HG02763 (cell line): ENCODE measurements at regions not wholly inside any gene's neighbourhood (a gene's known extent, or its start where the extent isn't known, plus 50 kb on each side); places are given as distances from the start of the nearest gene placed in this dataset.
"Not testable (repeated sequence)": the region's sequence is repeated elsewhere in the genome, so short reads cannot be mapped to it uniquely, and the experiment has no call there.

Experiments
- ATAC-seq: cut with Tn5 transposase; IDR thresholded peaks from one replicate; pipeline ENCODE4 v1.9.1; 2021; ENCODE audit warnings: mild to moderate bottlenecking, moderate library complexity; ENCODE audit not compliant: unreplicated experiment

DNA sequence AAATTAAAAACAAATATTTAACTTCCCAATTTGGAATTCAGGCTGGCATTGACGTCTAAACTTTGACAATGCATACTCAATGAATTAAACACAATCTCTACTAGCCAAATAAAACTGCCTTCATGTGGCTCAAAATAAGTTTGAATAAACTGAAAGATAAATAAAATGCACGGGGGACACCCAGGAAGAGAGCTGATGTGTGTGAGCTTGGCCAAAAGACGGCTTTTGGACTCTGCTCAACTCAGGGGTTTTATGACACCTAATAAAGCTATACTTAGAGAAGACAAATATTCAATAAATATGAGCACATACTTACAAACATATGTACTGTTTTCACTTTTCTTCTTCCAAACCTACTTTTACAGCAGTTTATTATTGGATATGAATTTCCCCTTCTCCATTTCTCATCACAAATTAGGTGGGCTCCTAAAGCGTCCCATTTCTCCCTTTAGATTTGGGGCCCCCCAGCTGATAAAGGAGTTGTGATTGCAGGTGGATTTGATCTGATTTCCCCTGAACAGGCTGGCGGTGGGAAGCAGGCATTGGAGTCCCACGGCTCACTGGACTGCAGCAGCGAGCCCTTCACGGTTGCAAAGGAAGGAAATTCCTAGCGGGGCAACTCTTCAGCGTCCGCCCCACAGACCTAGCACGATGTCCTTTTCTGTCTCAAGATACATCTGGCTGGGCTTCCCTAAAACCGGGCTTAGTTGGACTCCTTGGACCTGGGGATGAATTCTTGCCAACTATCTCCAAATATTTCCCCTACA lies 79.6 kb downstream of the INSIG1 start:
- no peak for ATAC-seq

DNA sequence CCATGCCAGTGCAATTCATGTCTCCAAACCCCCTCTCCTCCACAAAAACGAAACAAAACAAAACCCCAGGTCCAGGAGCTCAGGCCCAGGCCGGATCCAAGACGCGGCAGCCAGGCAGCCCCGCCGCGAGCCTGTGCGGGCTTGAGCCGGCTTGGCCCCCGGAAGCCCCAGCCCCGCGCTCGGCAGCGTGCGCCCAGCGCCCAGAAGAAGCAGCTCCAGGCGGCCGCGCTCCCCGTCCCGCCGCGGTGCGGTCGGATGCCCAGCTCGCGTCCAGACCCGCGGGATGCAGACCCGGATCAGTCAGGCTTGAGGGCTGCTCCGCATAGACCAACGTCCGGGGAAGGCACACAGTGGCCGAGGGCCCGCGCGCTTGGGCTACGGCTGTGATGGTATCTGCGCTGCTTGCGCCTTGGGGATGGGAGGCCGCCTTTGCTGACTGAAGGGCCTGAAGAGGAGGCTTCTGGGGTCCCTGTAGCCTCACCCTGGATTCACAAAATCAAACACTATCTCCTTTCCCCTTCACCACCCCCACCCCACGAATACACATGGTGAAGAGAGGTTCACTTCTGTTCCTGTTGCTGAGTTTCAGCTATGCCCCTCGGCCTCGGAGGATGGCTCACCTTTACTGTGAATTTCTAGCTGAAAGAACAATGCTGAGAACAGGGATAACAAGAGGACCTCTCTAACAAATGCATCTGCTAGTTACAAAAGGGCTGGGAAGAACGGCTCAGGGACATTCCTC lies 79.9 kb upstream of the EN2 start:
- no peak for ATAC-seq

DNA sequence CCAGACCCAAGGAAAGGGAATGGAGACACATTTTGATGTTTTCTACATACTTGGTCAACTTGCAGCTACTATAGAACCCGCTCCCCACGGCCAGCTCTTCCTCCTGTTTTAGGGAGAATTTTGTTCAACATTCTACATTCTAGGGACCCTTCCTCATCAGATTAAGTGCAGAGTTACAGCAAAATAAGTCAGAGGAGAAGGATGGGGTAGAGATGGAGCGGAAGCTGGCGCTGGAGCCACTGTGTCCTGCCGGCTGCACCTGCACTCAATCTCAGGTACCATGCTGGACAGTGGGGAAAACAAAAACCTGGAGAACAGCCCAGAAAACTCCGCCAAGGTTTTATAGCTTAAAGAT lies 79.4 kb upstream of the EN2 start:
- no peak for ATAC-seq

DNA sequence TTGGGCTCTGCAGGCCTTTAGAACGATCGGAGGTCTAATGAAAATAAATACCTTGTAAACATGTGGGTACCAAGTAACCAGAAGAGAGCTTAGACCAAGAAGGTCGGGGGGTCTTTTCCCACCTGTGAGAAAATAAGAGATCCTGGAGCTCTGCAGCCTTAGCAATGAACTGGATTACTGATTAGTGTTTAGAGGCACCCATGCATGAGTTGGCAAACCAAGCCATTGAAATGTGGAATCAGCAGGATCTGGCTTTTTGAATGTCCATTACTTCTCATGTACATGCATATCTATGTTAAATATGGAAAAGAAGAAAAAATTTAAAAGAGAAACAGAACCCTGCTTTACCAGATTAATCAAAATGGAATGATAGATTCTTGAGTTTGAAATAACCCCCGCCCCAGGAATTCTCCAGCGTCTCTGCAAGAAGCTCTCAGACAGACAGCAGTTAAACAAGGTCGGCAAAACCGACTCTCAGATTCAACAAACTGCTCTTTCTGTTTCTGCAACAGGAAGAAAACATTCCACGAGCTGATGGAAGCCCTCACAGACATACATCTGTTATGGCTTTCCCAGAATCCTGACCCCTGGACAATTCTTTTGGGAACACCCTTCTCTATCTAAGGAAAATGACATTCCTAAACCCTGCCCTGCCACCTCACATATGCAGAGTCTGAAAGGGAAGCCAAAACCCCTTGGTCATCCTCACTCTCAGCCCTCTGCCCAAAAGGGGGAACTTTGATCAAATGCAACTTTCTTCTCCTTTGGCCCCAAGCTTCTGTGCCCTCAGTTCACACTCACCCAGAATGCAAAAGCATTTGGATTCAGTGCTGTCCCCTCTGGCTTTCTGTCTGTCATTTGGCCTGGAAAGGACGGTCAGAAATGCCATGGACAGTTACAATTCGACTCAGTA lies 78.7 kb upstream of the EN2 start:
- no peak for ATAC-seq

DNA sequence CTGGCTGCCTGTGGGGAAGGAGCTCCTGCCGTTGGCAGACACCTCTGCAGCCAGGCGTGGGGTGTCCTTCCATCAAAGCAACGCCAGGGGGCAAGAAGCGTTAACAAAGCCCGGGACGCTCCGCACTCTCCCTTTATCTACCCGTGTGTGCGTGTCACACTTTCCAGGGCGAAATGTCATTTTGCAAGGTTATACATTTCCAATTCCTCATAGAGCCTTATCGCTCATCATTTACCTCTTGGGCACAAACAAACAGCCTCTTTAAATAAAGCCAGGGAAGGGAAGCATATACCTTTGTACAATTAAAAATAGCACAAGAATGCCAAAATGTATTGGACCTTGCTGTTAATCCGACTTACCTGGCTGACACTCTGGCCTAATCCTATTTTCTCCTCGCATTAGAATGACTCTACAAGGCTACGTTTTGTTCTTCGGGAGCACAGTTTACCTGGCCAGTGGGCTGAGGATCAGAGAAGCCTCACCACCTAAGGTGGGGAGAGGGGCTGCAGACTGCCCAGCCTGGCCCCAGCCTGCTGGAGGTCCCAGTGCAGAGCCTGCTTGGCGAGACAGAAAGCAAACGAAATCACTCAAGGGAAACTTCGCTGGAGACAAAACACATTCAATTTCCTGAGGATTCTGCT lies 77.6 kb upstream of the EN2 start:
- peak; percentile 72 for ATAC-seq

DNA sequence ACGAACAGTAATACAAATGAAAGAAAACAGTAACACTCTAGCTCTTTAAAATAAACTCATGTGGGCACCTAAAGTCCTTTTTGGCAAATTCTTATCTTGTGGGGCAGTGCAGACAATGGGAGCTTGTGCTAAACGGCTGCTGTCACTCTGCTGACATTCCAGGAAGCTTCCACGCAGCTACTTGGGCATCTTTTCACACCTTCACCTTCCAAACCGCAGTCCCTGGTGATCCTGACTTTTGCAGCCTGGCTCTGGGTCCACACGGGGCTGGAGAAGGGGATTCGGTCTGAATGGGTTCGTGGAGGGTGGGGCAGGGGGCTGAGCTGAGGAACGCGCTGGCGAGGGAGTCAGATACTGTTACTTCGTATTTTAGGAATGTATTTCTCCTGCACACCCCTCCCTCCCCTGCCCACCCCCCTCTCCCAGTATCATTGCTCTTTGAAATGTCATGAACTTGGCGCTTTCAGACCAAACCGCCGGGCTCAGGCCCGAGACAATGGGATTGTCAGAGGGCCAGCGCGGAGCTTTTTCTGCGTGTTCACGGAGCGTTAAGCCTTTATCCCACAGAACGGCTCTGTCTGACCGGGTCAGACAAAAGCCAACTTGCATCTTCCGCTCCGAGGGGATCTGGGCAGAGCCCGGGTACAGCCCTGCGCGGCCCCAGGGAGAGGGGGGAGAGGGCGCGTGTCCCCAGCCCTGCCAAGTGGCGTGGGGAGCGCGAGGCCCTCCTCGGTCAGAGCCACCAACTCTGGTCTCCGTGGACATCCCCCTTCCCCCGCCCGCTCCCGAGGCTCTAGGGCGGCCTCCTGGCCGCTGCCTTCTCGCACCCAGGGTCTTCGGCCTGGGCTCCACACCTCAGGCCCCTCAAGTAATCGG lies 76.7 kb upstream of the EN2 start:
- no peak for ATAC-seq

DNA sequence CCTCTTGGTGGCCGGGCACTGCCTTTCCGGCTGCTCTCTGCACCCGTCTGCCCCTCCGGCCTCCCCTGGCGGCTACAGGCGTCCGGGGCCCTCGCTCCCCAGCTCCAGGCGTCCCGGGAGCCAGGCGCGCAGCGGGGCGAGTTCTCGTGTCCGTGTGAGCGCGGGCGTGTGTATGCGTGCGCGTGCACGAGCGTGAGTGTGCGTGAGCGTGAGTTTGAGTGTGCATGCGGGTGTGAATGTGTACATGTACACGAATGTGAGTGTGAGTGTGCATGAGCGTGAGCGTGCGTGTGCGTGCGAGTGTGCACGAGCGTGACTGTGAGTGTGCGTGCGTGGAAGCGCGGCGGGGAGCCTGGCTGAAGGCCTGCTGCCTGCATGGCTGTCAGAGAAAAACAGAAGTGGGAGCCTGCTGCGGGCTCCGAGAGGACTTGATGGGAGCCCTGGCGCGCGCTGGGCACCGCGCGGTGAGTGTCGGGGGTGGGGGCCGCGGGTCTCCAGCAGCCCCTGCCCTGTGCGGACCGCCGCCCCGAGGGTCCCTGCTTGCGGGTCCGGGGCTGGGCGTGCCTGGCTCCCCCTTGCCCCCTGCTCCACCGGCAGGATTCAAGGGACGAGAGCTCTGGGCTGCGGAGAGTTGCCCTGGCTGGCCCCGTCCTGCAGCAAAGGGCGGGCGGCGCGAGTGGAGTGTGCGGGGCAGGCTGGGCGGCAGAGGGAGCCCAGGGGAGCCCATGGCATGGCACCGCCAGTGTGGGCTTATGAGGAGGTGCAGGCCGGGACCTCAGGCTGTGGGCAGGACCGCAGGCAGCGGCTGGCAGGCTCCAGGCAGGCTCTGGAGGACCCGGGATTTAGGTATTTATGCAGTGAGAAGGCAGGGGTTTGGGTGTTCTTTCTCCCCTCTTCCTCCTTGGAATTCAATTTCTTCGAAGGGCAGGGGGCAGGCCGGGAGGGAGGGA lies 75.8 kb upstream of the EN2 start:
- ATAC-seq: no peak

DNA sequence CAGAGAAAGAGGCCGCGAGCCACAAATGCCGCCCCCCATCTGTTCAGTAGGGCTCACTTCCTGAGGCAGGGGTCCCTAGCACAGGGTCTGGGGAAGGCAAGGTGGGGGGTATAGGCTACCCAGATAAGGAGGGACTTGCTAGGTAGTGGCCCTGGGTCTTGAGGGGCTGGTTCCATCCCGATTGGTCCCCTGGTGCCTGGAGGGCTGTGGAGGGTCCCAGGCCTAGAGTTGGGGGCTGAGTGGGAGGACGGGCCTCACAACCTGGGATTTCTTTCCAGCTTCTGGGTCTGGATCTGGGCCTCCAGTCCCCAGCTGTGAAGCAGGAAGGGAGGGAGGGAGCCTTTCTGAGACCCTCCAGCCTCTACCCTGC lies 75.1 kb upstream of the EN2 start:
- ATAC-seq: no peak

DNA sequence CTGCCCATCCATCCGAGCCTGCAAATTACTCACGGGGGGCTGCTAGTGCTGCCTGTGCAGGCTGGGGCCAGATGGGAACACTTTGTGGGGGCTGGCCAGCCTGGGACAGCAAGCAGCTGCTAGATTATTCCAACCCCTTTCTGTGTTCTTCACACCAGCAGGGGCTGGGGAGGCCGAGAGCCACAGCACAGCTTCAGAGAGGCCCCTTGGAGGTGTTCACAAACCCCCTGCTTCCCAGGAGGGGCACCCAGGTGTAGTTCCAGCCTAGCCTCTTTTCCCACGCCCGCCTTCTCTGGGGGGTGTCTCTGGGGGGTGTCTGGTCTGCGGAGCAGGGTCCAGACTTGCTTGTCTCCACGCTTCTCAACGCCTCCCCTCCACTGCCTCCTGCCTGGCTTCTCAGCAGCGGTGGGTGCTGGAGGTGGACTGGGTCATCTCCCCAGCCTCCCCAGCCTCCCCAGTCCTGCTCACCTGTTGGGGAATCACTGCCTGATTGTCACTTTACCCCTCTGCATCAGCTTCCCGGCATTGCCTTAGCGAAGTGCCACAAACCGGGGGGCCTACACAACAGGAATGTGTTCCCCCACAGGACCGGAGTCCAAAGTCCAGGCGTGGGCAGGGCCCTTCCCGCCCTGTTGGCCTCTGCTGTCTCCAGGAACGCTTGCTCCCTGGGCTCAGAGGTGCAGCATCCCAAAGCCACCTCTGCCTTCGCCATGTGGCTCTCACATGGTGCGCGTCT lies 74.0 kb upstream of the EN2 start:
- ATAC-seq: no peak

DNA sequence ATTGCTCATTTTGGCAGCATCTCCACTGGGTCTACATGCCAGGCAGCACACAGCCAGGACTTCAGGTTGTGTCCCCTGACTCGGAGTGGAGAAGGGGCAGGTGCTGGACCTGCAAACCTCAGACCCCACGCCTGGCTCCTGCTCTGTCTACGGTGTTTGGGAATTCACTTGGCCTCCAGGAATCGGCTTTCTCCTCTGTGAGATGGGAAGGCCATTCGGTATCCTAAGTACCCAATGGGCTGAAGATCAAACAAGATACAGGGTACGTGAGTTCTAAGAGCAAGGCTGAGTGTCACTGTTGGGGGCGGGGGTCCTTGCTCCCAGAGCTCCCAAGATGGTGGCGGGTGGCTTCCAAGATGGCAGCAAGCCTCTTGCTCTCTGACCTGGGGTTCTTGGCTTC lies 73.2 kb upstream of the EN2 start:
- ATAC-seq: no peak

DNA sequence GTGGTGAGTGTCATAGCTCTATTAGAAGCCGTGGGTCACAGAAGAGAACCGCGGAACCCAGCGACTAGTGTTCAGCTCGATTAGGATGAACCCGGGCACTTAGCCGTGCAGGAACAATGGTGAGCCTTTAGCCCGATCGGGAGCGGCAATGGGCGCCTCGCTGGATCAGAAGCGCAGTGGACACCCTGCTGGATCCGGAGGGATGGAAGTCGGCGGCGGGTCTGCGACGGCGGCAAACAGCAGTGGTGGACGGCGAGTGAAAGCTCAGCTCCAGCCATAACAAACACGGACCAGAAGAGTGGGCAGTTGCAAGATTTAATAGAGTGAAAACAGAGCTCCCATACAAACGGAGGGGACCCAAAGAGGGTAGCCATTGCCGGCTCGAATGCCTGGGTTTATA lies 72.7 kb upstream of the EN2 start:
- not testable (repeated sequence) for ATAC-seq

DNA sequence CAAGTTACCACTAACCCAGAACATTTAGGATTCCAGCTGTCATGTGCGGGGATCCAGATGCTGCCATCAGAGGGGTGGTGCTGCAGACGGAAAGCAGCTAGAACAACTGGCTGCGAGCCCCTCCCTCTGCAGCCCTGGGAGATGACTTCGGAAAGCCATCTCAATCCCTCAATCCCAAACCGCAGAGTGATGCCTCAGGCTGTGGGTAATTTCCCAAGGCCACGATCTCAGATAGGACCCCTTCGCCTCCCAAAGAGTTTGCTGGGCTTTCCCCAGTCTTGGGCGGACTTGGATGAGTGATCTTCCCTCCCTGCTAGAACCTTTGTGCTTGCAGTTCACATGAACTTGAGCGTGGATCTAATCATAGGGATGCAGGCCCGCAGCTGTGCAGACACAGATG lies 71.3 kb upstream of the EN2 start:
- no peak for ATAC-seq

DNA sequence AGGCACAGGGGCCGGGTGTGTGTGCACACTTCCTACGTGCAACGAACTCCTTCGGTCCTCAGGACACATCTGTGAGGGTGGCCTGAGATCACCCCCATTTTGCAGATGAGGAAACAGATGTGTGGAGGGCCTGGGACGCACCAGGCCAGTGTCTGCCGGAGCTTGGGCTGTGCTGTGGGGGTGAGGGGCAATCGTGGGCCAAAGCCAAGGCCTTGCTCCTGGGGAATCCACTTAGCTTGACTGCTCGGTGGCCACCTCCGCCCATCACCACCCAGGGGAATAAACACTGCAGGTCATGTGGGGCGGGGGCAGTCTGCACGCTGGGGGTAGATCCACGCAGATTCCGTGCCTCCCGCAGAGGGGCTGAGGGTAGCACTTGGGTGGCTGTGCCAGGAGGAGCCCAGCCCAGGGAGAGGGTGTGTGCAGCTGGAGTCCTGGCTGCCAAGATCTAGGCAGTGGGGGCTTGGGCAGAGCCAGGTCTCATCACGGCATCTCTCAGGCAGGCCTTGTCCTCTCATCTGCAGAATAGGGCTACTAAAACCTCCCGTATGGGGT lies 70.8 kb upstream of the EN2 start:
- ATAC-seq: no peak

DNA sequence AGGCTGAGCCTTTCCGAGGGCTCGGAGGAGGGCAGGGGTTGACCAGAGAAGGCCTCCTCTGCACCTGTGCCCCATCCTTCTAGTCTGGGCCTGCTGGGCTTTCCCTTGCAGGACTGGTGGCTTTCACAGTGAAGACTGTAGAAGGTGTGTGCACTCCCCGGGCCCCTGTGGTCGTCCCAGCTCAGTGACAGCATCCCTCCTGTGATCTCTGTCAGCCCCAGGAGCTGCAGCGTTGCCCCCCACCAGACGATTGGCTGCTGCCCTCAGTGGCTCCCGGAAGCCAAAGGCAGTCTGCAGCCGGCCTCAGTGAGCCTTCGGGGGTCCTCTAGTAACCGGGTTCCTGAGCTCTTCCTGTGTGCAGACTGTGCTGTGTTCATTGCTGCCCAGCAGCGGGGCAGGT lies 69.4 kb upstream of the EN2 start:
- no peak for ATAC-seq

DNA sequence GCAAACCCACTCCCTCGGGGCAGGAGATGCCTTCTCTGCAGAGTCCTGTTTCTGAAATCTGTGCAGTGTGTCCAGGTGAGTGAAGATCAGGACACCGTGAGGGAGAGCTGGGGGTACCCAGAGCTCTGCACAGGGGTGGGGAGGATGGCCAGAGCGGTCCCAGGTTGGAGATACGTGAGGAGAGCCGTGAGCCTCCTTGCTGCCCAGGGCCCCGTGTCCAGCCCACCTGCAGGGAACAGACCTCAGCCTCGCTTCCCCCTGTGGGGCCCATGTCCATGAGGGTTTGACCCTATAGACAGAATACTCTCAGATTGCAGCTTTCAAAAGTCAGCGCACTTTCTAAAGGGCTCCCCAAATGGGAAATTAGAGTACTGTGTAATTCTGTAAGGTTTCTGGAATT lies 66.5 kb upstream of the EN2 start:
- ATAC-seq: no peak

DNA sequence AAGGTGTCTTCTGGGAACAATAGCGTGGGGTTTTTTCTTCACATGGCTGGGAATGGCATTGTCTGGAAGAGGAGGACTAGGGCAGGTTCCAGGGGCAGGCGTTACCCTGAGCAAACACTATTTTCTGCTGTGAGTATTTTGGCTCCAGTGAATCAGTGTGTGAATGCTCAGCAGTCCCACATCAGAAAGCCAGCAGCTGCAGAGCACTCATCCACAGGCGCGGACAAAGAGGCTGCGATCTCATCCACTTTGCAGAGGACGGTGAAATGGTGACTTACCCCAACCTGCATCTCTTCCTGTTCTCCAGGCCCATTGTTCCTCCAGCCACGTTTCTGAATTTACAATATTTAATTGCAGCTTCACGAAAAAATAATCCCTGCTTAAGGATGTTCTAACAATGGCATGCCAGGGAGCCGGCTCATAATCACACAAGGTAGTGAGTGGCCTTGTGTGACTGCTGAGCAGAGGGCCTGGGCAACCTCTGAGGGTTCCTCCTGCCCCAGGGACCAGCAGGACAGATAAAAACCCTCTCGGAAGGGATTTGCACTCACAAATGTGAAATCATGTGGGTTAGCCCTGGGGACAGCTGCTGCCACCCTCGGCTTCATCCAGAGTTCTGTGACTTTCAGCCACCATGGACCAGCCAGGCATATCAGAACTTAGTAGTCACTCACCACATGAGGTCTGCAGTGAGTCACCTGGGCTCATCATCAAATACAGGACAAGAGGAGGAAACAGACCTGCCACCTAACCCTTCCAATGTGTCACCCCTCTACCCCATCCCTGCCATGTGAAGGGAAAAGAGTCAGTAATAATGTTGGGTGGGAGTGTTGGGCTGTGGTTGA lies 65.0 kb upstream of the EN2 start:
- no peak for ATAC-seq

DNA sequence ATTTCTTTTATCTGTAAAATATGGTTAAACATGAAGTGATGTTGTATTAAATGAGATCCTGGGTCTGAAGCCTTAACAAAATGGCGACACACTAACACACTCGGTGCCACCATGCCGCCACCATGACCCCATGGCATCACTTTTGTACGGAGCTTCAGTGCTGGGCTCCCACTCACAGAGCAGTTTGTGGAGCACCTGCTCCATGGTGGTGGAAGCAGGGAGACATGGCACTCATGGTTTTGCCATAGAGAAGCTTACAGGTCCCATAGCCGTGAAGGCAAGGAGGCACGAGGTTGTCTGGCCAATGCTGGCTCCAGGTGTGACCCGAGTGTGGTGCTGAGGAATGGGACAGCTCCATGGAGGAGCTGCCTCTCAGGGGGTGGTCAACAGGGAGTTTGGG lies 63.5 kb upstream of the EN2 start:
- no peak for ATAC-seq
